ENCODE measurements at regions not wholly inside any gene's neighbourhood (a gene's known extent, or its start where the extent isn't known, plus 50 kb on each side); places are given as distances from the start of the nearest gene placed in this dataset.

DNA sequence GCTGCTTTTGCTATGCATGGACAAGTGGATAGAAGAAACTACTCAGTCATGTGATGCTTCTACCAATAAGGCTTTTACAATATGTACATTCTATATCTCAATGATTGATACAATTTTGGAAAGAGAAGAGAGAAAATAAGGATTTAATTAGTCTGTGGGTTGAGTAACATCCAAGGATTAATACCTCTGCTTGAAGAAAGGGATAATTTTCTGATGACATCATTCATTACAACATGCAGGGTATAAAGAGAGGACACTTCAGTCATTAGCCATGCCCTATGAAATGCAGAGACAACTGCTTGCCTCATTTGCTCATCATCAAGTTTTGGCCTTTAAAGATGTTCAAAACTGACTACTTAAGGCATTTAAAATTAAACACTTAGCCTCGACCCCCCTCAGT is 237.3 kb downstream of the AHR start:
- TF ChIP-seq, protein P1, sequence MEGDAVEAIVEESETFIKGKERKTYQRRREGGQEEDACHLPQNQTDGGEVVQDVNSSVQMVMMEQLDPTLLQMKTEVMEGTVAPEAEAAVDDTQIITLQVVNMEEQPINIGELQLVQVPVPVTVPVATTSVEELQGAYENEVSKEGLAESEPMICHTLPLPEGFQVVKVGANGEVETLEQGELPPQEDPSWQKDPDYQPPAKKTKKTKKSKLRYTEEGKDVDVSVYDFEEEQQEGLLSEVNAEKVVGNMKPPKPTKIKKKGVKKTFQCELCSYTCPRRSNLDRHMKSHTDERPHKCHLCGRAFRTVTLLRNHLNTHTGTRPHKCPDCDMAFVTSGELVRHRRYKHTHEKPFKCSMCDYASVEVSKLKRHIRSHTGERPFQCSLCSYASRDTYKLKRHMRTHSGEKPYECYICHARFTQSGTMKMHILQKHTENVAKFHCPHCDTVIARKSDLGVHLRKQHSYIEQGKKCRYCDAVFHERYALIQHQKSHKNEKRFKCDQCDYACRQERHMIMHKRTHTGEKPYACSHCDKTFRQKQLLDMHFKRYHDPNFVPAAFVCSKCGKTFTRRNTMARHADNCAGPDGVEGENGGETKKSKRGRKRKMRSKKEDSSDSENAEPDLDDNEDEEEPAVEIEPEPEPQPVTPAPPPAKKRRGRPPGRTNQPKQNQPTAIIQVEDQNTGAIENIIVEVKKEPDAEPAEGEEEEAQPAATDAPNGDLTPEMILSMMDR (conservative IDR thresholded peaks at IDR 0.05; ENCODE audit: low read length): no peak
- no peak for TF ChIP-seq EZH2phosphoT487 (IDR thresholded peaks at IDR 0.05; ENCODE audit: borderline replicate concordance)

All from Loucy (cell line).